DOHH2 (cell line): ENCODE measurements at regions not wholly inside any gene's neighbourhood (a gene's known extent, or its start where the extent isn't known, plus 50 kb on each side); places are given as distances from the start of the nearest gene placed in this dataset.

Experiments used
- CTCF ChIP-seq: fragments of 200-600 bp; sonication (generic); IDR thresholded peaks from one replicate; pipeline ENCODE4 v1.5.1; 2014; ENCODE audit warnings: antibody characterized with exemption, mild to moderate bottlenecking, low read depth, low read length; ENCODE audit not compliant: poor library complexity, severe bottlenecking
- EZH2phosphoT487 ChIP-seq: fragments of 200-600 bp; sonication (generic); IDR thresholded peaks from 2 replicates; pipeline ENCODE4 v1.6.1; 2017; ENCODE audit warnings: borderline replicate concordance, mild to moderate bottlenecking, antibody characterized with exemption, low read length, moderate library complexity, mixed read lengths

- TF ChIP-seq CTCF (no peak), EZH2phosphoT487 (no peak)
Observed at GRCh38 chr1:228978484-228979324, 243.4 kb downstream of the RHOU start.
